Bone marrow (tissue), 2 donors: ENCODE measurements at regions not wholly inside any gene's neighbourhood (a gene's known extent, or its start where the extent isn't known, plus 50 kb on each side); places are given as distances from the start of the nearest gene placed in this dataset.

Experiments used
- DNase-seq, 2 donors: peaks; one replicate each; lab custom pipeline; 2025; lab: John Stamatoyannopoulos, UW

DNA sequence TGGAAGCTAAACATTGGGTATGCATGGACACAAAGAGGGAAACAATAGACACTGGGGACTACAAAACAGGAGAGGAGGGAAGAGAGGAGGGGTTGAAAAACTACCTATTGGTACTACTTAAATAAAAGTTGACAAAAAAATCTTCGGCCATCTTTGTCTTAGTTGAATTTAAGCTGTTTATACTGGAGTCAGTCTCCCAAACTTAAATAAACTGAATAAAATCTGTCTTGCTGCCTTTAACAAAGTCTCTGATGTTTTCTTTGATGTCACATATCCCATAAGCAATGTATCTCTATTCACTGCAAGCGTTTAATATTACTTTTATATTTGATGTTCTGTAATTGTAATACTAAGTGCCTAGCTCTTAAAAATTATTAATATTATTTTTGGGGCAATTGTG, 409.2 kb upstream of the EPHA7 start:
- DNase-seq, result no peak

DNA sequence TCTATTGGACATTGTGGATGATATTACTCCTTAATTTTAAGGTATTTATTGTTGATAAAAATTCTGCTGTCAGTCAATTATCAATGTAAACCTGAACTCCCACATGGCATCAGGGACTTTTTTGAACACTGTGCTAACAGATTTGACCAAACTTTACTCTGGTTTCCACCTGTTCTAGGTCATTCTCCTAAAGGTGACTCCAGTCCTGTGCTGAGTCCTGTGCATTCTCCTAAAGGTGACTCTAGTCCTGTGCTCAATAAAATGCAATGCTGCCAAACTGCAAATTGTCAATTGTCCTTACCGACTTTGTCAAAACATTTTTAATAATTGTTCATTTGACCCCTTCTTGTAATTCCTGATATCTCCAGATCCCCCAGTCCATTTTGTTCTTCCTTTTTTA, 408.4 kb upstream of the EPHA7 start:
- DNase-seq, result no peak

DNA sequence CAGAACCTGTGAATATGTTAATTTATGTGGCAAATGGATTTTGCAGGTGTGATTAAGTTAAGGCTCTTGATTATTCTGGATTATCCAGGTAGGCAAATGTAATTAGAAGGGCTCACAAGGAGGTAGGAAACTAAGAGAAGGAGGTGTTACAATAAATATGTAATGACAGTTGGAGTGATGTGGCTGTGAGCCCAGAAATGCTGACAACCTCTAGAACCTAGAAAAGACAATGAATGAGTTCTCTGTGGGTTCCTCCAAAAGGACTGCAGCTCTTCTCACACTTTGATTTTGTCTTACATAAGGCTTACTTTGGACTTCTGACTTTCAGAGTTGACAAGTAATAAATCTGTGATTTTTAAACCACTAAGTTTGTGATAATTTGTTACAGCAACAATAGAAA, 406.6 kb upstream of the EPHA7 start:
- no peak for DNase-seq

DNA sequence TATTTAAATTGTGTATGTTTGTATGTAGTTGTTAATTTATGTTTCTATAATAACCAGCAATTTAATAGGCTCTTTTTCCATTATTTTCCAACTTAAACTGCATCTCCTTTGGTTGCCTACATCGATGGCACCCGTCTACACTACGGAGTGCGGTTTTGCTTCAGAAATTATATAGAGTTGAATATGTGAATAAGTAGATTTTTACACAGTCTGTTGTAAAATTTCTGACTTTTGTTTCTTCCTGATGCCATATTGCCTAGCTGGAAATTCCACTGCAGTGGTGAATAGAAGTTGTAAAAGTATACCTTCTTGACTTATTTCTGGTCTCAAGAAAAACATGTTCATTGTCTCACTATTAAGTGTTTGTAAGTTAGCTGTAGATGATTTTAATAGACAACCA, 404.1 kb upstream of the EPHA7 start:
- DNase-seq, result no peak

DNA sequence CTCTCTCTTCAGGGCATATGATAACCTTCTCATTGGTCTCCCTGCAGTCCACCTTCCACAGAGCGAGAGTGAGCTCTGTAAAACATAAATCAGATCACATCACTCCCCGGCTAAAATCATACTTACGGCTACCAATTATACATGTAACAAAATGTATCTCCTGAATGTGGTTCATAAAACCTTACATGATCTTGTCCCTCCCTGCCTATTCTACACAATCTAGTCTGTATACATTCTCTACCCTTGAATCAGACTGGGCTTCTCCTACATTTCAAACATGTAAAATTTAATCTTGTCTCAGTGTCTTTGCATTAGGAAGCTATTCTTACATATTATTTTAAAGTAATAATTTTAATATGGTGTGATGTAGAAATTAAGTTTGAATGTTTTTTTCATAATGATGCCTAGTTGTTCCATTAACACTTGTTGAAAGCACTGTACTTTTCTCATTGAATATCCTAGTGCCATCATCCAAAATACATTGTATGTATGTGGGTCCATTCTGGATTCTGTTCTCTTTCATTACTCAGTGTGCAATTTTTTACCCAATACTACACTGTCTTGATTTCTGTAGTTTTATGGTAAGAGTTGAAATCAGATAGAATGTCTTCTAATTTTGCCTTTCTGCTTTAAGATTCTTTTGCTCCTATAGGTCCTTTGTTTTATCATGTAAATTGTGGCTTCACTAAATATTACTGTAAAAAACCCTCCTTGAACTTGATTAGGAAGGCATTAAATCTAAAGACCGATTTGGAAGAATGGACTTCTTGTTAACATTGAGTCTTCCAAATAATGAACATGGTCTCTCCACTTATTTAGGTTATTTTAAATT, 403.3 kb upstream of the EPHA7 start:
- no peak for DNase-seq

DNA sequence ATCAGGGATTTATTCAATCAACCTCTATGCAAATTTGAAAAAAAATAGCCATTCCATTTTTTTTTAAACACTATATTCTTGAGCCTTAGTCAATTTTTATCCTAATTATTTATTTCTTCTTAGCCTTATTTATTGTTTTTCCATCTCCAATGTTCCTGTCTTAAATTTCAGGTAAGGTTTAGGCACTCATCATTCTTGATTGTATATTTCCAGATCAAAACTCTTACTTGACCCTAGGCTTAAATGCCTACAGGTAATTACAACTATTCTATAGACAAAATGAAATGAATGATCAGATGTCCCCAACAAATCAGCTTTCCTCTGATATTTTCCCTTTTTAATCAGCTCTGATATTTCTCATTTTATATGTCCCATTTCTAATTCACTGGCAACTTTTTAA, 402.6 kb upstream of the EPHA7 start:
- no peak for DNase-seq

DNA sequence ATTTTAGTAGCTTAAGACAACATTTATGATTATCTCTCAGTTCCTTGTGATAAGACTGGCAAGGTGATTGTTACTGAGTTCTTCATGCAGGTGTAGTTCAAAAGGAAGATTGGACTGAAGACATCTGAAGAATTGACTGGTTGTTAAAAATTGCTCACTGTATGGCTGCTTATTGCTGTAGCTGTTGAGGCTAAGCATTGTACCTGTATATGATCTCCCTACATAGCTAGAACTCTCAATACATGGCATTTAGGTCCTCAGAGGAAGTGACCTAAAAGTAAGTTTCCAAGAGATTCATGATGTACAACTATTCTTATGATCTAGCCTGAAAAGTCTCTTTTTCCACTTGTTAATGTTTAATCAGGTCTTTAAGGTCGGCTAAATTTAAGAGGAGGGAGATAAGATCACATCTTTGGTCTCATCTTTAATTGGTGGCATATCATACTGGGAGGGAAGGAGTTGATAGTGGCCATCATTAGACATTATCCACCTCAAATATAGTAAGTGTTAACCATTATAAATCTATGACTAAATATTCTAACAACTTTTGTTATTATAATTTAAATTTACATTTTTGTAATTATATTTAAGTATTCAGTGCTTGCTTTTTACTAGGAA, 401.2 kb upstream of the EPHA7 start:
- no peak for DNase-seq

DNA sequence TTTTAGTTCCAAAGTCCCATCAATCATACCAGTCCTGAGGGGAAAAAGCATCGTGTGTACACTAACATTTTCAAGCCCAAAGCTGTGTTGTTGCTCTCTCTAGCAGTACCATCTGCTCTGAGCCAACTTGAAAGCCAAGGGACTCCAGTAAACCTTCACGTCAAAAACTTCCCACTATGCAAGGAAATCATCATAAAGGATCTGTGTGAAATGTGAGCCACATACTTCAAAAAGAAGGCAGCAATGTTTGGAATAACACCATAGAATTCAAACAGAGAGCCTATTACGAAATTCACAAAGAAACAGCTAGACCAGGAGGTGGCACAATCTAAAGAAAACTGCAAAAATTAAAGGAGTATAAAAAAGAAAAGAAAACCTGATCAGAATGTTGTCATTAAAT, 399.8 kb upstream of the EPHA7 start:
- DNase-seq, result no peak

DNA sequence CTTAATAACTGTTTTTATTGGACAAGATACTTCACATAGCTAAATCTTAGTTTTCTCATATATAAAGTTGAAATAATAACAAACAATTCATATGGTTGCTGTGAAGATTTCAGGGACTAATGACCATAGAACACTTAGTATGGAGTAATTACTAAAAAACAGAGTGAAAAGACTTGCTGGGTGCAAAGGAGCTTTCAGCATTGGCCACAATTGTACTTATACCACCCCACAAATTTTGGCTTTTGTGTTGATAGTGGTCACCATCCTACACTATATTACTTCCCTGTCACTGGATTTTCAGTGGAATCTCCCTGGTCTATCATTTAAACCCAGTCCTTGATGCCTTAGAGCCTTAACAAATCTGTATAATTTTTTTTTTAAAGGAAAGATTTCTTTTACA, 398.6 kb upstream of the EPHA7 start:
- DNase-seq, result no peak

DNA sequence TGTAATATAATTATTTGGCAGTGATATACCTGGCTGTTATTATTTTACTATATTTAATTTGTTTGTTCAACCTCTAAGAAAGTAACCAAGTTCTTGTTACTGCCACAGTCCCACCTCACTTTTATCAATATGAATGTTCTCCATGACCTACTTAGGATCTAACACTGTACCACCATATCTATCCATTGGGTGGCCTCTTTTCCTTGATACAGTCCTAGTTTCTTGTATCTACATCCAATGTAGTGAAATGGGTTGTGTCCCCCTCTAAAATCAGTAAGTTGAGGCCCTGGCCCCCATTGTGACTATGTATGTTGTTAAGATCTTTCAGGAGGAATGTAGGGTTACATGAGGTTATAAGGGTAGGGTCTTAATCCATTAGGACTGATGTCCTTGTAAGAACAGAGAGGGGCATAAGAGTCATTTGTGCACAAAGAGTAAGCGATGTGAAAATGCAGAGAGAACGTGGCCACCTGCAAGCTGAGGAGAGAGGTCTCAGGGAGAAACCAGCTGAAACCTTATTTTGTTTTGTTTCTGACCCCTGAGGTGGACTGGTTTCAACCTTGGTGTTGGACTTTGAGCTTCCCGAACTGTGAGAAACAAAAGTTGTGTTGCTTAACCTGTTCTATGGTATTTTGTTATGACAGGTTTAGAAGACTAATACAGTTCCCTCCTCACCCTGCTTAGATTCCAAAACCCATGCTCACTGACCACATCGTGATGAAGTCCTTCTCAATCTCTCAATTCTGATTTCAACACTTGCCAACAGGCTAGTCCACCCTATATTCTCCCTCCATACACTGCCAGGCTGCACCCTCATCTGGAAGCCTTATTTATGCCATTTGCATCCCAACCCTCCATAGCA, 387.3 kb upstream of the EPHA7 start:
- no peak for DNase-seq

DNA sequence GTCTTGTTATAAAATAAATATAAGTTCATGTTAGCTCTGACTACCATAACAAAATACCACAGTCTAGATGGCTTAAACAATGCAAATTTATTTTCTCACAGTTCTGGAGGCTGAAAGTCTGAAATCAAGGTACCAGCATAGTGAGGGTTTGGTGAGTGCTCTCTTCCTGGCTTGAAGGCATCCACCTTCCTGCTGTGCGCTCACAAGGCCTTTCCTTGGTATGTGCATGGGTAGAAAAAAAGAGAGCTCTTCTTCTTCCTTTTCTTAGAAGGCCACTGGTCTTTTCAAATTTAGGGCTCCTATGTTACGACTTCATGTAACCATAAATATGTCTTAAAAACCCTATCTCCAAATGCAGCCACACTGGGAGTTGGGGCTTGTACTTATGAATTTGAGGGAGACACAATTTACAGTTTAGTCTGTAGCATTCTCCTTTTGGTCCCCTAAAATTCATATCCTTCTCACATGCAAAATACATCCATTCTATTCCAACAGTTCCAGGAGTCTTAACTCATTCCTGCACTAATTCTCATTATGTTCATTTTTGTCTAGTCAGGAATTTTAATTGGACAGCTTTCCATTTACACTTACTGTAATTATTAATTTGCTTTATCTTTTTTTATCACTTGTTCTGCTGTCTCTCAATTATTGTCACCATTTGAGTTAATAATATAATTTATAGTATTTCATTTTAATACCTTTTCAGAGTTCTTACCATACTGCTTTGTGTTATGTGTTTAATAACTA, 381.9 kb upstream of the EPHA7 start:
- no peak for DNase-seq

DNA sequence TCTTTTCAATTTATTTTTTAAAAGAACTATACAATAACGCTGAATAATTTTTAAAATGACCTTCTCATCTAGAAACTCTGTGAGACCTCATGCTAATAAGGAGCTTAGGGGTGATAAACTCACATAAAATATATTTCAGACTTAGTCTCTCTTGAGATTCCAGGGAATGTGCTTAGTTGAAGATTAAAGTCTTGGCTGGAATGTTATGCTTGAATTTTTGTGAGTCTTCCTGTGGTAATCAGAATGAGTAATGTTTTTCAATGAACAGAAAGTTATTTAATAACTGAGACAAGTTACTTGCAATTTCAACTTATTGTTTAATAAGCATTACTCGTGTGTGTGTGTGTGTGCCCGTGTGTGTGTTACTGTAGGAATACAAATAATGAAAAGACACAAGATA, 379.9 kb upstream of the EPHA7 start:
- DNase-seq, result no peak

DNA sequence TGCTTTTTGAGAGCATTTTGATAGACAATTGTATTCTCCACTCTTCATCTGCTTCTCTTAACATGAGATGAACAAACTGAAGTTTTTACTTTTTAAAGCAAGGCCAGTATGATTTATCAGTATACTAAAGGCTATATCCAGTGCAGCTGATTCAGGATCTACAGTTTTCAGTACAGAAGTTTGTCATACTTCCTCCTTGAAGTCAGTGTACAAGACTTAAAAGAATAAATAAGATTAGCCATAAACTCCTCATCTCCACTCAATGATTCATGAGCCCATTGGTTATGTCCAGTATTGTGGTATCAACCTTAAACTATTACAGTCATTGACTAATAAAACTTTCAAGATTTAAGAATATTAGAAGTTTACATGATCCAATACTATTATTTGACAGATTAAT, 374.8 kb upstream of the EPHA7 start:
- DNase-seq, result no peak

DNA sequence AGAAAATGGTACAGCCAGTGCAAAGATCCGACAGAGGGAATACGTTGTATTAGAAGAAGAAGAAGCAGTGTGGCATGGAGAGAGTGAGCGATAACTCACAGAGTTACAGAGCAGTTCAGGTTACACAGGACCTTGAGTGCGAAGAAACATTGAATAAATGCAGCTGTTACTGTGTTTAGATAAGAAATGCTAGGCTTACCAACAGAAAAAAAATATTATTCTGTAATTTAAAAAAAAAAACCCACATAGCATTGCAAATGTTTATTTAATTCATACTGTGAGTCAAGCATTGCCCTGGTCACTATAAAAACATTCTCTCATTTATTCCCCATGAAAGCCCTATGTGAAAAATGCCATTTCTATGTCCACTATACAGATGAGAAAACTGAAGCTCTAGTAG, 373.4 kb upstream of the EPHA7 start:
- DNase-seq, result no peak

DNA sequence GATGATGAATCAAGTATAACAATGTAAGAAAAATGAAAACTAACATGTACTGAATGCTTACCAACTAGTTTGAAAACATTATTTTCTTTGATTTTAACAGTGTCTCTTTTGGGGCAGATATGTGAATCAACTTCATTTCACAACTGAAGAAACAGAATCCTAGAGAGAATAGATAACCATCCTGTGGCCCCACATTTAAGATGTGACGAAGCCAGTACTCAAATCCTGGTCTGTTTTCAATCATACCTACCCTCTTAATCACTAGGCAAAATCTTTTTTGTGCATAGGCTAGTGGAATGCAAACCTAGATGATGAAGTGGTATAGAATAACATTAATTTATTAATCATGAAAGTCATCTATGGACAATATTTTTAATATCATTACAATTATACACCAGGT, 371.6 kb upstream of the EPHA7 start:
- no peak for DNase-seq

DNA sequence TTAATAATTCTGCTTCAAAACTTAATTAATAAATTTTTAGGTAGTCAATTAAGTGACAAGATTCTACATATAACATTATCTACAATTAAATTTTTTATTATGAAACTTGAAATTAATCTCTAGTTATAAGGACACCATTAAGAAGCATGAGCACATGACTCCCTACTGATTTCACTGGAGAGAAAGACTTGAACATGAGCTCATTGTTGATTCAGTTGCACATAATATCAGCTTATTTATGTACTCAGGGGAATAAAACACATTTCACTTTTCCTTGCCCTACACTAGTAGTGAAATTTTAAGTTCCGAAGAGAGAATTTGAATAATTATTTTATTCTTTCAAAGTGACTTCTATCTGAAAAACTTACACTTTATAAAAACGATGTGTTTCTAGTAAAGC, 370.2 kb upstream of the EPHA7 start:
- no peak for DNase-seq

DNA sequence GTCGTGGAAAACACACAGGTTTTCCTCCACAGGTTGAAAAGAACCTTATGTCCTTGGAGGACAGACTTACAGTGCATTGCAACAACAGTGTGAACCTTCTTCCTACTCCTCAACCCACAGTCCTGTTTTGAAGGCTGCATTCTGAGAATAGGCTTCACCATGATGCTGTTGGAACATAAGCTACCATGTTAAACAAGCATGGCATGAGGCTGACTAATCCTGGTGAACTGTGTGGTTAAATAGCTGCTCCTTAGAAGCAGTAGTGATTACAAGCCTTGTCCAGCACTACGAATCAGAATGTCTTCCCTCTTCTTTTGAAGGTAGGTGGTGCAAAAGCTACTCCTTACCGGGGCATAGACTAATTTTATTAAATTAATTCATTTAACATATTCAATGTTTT, 368.5 kb upstream of the EPHA7 start:
- DNase-seq, result no peak

DNA sequence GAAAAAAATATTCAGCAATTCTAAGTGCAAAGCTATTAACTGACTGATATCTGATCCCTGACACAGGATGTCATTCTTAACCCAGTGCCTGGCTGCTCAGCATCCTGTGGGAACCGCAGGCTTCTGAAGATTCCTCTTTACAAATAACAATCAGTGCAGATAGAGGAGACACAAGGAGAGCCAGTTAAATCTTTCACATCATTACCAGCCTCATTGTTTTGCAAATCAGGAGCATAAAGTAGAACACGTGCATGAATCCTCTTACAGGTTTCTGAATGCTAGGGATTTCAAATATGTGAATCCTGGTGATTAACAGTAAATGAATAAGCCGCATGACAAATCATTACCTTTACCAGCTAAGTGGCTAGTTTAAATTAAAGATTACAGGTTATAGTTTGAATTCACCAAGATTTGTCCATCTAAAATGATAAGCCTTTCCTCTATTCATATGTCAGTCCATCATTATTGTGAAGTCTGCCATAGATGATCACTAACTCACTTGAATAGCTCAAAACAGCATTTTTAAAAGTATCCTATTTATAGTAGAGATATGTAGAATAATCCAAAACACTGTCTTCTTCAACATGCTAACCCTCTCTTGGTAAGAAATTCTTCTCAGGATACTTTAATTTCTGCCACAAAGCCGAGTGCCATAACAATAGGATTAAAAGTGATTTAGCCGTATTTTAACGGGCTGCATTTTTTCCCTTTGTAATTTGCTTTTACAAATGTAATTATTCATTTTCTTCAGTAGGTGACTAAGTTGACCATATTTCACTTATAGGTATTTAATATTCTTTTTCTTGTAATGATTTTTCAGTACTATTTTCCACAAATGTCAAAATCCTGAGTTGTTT, 367.3 kb upstream of the EPHA7 start:
- DNase-seq, result no peak

DNA sequence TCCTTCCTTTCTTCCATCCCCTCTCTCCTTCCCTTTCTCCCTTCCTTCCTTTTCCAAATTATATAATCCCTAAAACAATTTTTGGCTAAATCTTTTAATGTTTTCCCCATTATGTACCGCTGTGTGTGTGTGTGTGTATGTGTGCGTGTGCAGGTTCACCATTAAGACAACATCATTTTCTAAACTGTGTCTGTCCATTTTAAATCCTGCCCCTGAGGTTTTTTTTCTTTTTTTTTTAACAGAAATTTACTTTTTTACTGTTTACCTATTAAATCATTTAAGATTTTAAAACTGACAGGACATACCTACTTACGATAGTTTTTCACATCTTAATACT, 366.3 kb upstream of the EPHA7 start:
- DNase-seq, result no peak

DNA sequence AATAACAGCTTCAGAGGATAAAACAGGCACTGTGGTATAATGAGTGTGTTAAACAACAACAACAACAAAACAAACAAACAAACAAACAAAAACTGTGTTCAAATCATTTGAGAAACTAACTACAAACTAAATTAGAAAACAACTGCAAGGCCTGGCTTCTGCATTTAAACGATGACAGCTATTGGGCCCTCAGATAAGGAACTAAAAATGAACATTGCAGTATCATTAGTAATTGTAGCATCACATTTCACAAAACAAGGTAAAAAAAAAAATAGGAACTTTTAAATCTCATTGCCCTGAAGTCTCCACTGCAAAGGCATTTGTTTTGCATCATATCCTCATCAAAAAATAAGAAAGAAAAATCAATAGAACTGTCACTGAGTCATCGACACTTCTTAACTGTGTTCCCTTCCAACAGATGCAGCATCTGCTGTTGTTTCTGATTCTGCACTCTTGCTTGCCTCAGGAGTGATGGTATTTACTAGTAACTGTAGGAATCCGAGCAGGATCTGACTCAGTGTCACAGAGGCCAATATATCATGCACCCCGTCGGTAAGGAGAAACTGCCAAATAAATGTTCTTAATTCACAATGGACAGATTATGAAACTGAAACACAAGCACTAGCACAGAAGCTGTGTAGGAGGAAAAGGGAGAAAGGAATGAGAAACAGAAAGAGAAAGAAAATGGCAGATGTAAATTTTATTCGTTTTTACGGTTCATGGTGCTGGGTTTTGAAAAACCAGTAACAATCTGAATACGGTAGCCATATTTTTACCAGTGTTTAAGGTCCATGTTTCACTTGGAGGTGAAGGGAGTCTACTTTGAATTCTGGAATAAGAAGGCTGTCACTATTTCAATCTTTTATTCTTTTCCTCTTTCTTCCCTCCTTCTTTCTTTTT, 365.7 kb upstream of the EPHA7 start:
- DNase-seq, result no peak
